ENCODE measurements at regions not wholly inside any gene's neighbourhood (a gene's known extent, or its start where the extent isn't known, plus 50 kb on each side); places are given as distances from the start of the nearest gene placed in this dataset.
A peak's percentile ranks its signal among the peaks of the same experiment; 100 is the strongest.

GRCh38 chr1:13878021-13878420 is 178.0 kb downstream of the PRDM2 start:
- FAIRE-seq (no peak), DNase-seq (ENCODE audit: insufficient read length, low spot score) (no peak)

GRCh38 chr1:13878451-13878850 is 178.5 kb downstream of the PRDM2 start:
- no peak for DNase-seq (ENCODE audit: insufficient read length, low spot score)

GRCh38 chr1:13881385-13882088 is 181.5 kb downstream of the PRDM2 start:
- DNase-seq (ENCODE audit: insufficient read length, low spot score) (no peak), FAIRE-seq (no peak)

More at GRCh38 chr1:13878451-13878850, 178.5 kb downstream of the PRDM2 start:
- FAIRE-seq = no peak

GRCh38 chr1:13888351-13888986 is 188.5 kb downstream of the PRDM2 start:
- FAIRE-seq (no peak), DNase-seq (ENCODE audit: insufficient read length, low spot score) (no peak)

GRCh38 chr1:13889495-13889894 is 189.5 kb downstream of the PRDM2 start:
- FAIRE-seq (no peak), DNase-seq (ENCODE audit: insufficient read length, low spot score) (no peak)

- DNase-seq (ENCODE audit: insufficient read length, low spot score) (no peak), FAIRE-seq (no peak)
Measured at GRCh38 chr1:13890766-13891165, 190.8 kb downstream of the PRDM2 start.

- FAIRE-seq = no peak
- DNase-seq (ENCODE audit: insufficient read length, low spot score) = no peak
Measured at GRCh38 chr1:13892198-13892597, 192.2 kb downstream of the PRDM2 start.

GRCh38 chr1:13892671-13893325 is 192.8 kb downstream of the PRDM2 start:
- FAIRE-seq (no peak), DNase-seq (ENCODE audit: insufficient read length, low spot score) (no peak)

- DNase-seq (ENCODE audit: insufficient read length, low spot score) = no peak
- no peak for FAIRE-seq
Measured at GRCh38 chr1:13893409-13893821, 193.4 kb downstream of the PRDM2 start.

- no peak for DNase-seq (ENCODE audit: insufficient read length, low spot score)
- FAIRE-seq = no peak
Measured at GRCh38 chr1:13896932-13897331, 196.9 kb downstream of the PRDM2 start.

GRCh38 chr1:13898406-13898805 is 198.4 kb downstream of the PRDM2 start:
- no peak for DNase-seq (ENCODE audit: insufficient read length, low spot score)
- no peak for FAIRE-seq

GRCh38 chr1:13899856-13900255 is 199.9 kb downstream of the PRDM2 start:
- FAIRE-seq (no peak), DNase-seq (ENCODE audit: insufficient read length, low spot score) (no peak)

GRCh38 chr1:13900583-13900982 is 200.6 kb downstream of the PRDM2 start:
- FAIRE-seq = no peak
- no peak for DNase-seq (ENCODE audit: insufficient read length, low spot score)

GRCh38 chr1:13901039-13901438 is 201.1 kb downstream of the PRDM2 start:
- DNase-seq (ENCODE audit: insufficient read length, low spot score) (no peak), FAIRE-seq (no peak)

- FAIRE-seq = no peak
Measured at GRCh38 chr1:13901597-13901996, 201.6 kb downstream of the PRDM2 start.

GRCh38 chr1:13908128-13908527 is 208.1 kb downstream of the PRDM2 start:
- DNase-seq (ENCODE audit: insufficient read length, low spot score) (no peak), FAIRE-seq (peak; percentile 71)

More at GRCh38 chr1:13901597-13901996, 201.6 kb downstream of the PRDM2 start:
- DNase-seq (ENCODE audit: insufficient read length, low spot score) = no peak

- FAIRE-seq (no peak), DNase-seq (ENCODE audit: insufficient read length, low spot score) (no peak)
Measured at GRCh38 chr1:13911697-13912619, 212.0 kb downstream of the PRDM2 start.

- FAIRE-seq (no peak), DNase-seq (ENCODE audit: insufficient read length, low spot score) (no peak)
Measured at GRCh38 chr1:13913396-13913795, 213.4 kb downstream of the PRDM2 start.

- no peak for FAIRE-seq
- DNase-seq (ENCODE audit: insufficient read length, low spot score) = no peak
Measured at GRCh38 chr1:13916530-13916929, 216.5 kb downstream of the PRDM2 start.

GRCh38 chr1:13917607-13918006 is 217.6 kb downstream of the PRDM2 start:
- no peak for DNase-seq (ENCODE audit: insufficient read length, low spot score)
- no peak for FAIRE-seq

- no peak for FAIRE-seq
- DNase-seq (ENCODE audit: insufficient read length, low spot score) = no peak
Measured at GRCh38 chr1:13918862-13919261, 218.9 kb downstream of the PRDM2 start.

All from GM19239 (cell line).